CD14-positive monocyte (primary cell): ENCODE measurements at regions not wholly inside any gene's neighbourhood (a gene's known extent, or its start where the extent isn't known, plus 50 kb on each side); places are given as distances from the start of the nearest gene placed in this dataset.

Experiments
- DNase-seq, 3 donors: peaks; one replicate each; pipeline ENCODE4 v3.0.0-alpha.2; 2011 to 2022
- H2AFZ ChIP-seq: 2 replicates; pipeline ENCODE4 v1.6.0; 2012; ENCODE audit warnings: mild to moderate bottlenecking, low read depth, low read length, inconsistent platforms; ENCODE audit not compliant: insufficient read depth, poor library complexity, severe bottlenecking
- H3K27ac ChIP-seq, 2 donors: 1 replicate in 1 of 2; 2 replicates in 1 of 2; pipeline ENCODE4 v1.5.1; 2012 to 2013; ENCODE audit warnings: low read length in 2 of 2, control low read depth in 1 of 2, inconsistent platforms in 1 of 2, low read depth in 1 of 2, mild to moderate bottlenecking in 1 of 2
- H3K27me3 ChIP-seq, 2 donors: one replicate each; pipeline versions ENCODE4 v1.6.0 to v1.6.1; 2011 to 2013; ENCODE audit warnings: low read length in 2 of 2; ENCODE audit not compliant: control insufficient read depth in 2 of 2, insufficient read depth in 2 of 2
- H3K36me3 ChIP-seq, 2 donors: replicated peaks in 1 of 2; 1 replicate in 1 of 2; 2 replicates in 1 of 2; pipeline versions ENCODE4 v1.5.1 to v1.6.1; 2012 to 2013; ENCODE audit warnings: low read length in 2 of 2, control low read depth in 1 of 2, inconsistent platforms in 1 of 2, mild to moderate bottlenecking in 1 of 2; ENCODE audit not compliant: insufficient read depth in 2 of 2, control insufficient read depth in 1 of 2
- H3K4me1 ChIP-seq, 2 donors: 1 replicate in 1 of 2; 2 replicates in 1 of 2; pipeline versions ENCODE4 v1.5.1 to v1.6.1; 2012 to 2013; ENCODE audit warnings: low read length in 2 of 2, control low read depth in 1 of 2, inconsistent platforms in 1 of 2, mild to moderate bottlenecking in 1 of 2, moderate library complexity in 1 of 2; ENCODE audit not compliant: insufficient read depth in 2 of 2, control insufficient read depth in 1 of 2
- H3K4me2 ChIP-seq: replicated peaks from 2 replicates; pipeline ENCODE3; 2012; ENCODE audit warnings: low read length, moderate library complexity, mild to moderate bottlenecking; ENCODE audit not compliant: poor library complexity, severe bottlenecking; ENCODE audit errors: extremely low read depth
- H3K4me3 ChIP-seq, 3 experiments: fragments of 200-600 bp in 1 of 3; sonication (generic) in 1 of 3; replicated peaks in 1 of 3; 1 replicate in 2 of 3; 2 replicates in 1 of 3; pipeline ENCODE4 v1.5.1; 2011 to 2013; ENCODE audit warnings: low read length in 3 of 3, mild to moderate bottlenecking in 3 of 3, control low read depth in 2 of 3, low read depth in 2 of 3, inconsistent platforms in 1 of 3, moderate library complexity in 1 of 3
- H3K79me2 ChIP-seq: 2 replicates; pipeline ENCODE4 v1.6.0; 2012; ENCODE audit warnings: mild to moderate bottlenecking, control low read depth, inconsistent platforms, low read length, moderate library complexity; ENCODE audit not compliant: insufficient read depth
- H3K9ac ChIP-seq: 2 replicates; pipeline ENCODE4 v1.6.0; 2017; ENCODE audit warnings: low read length, mild to moderate bottlenecking; ENCODE audit not compliant: insufficient read depth, poor library complexity, severe bottlenecking
- H3K9me3 ChIP-seq, 2 donors: replicated peaks in 1 of 2; 1 replicate in 1 of 2; 2 replicates in 1 of 2; pipeline versions ENCODE4 v1.5.1 to v1.6.1; 2012 to 2013; ENCODE audit warnings: low read length in 2 of 2, control low read depth in 1 of 2; ENCODE audit not compliant: control insufficient read depth in 1 of 2, insufficient read depth in 1 of 2
- H4K20me1 ChIP-seq: 2 replicates; pipeline ENCODE4 v1.6.0; 2012; ENCODE audit warnings: mild to moderate bottlenecking, low read length, control low read depth, moderate library complexity; ENCODE audit not compliant: insufficient read depth
- H3K27ac Mint-ChIP-seq, 7 donors: one replicate each; pipeline ENCODE4 v1.8.0; 2020; ENCODE audit warnings: mild to moderate bottlenecking in 7 of 7, mixed read lengths in 7 of 7, moderate library complexity in 6 of 7, inconsistent platforms in 2 of 7
- H3K27me3 Mint-ChIP-seq, 3 donors: one replicate each; pipeline ENCODE4 v1.8.0; 2021 to 2022; ENCODE audit warnings: low read depth in 3 of 3, mild to moderate bottlenecking in 3 of 3, mixed read lengths in 3 of 3, moderate library complexity in 3 of 3, inconsistent platforms in 1 of 3
- H3K36me3 Mint-ChIP-seq, 2 donors: one replicate each; pipeline ENCODE4 v1.8.0; 2020; ENCODE audit warnings: mixed read lengths in 2 of 2, inconsistent platforms in 1 of 2, mild to moderate bottlenecking in 1 of 2
- H3K4me1 Mint-ChIP-seq: one replicate; pipeline ENCODE4 v1.8.0; 2020; ENCODE audit warnings: mild to moderate bottlenecking, mixed read lengths
- H3K4me3 Mint-ChIP-seq, 2 donors: one replicate each; pipeline ENCODE4 v1.8.0; 2020; ENCODE audit warnings: mild to moderate bottlenecking in 2 of 2, mixed read lengths in 2 of 2, moderate library complexity in 1 of 2
- H3K9me3 Mint-ChIP-seq, 7 donors: one replicate each; pipeline ENCODE4 v1.8.0; 2020 to 2022; ENCODE audit warnings: mixed read lengths in 7 of 7, mild to moderate bottlenecking in 6 of 7, moderate library complexity in 6 of 7, inconsistent platforms in 2 of 7
- WGBS: methylation state at CpG from one replicate; pipeline ENCODE4 v1.1.5; 2013; ENCODE audit warnings: missing lambda C conversion rate; ENCODE audit not compliant: insufficient coverage; 5-methylcytosine and 5-hydroxymethylcytosine counted together
- intact Hi-C, 2 donors: fragments of 100-400 bp; cut with micrococcal nuclease; formaldehyde crosslinking; loops; one replicate each; pipeline versions ENCODE4 v1.15.0 to v1.15.1; 2023
- TF ChIP-seq, protein P1 (sequence below): fragments of 200-600 bp; IDR thresholded peaks from one replicate; pipeline ENCODE4 v1.8.0; 2022; ENCODE audit warnings: antibody characterized with exemption, mild to moderate bottlenecking

- H3K27ac Mint-ChIP-seq: no peak overlapping the region
- no peak overlapping the region for H3K4me3 Mint-ChIP-seq
- 68% methylated on average over 4 of the region's 13 CpGs for WGBS
- H3K4me2 ChIP-seq: no peak overlapping the region
- H3K4me1 ChIP-seq: no peaks in the 10 kb centered on the region
- intact Hi-C loops: no loop called here
- no peak overlapping the region for H2AFZ ChIP-seq
- H3K79me2 ChIP-seq: no peaks in the 10 kb centered on the region
- no peaks in the 10 kb centered on the region for H3K27me3 ChIP-seq
- H3K4me3 ChIP-seq: no peak overlapping the region
- H3K4me1 Mint-ChIP-seq: no peaks in the 10 kb centered on the region
- H3K27me3 Mint-ChIP-seq: peaks cover 0 to 2% (median 0%) of the 10 kb centered on the region in 3 donors
- H3K9ac ChIP-seq: no peak overlapping the region
- TF ChIP-seq, protein P1, sequence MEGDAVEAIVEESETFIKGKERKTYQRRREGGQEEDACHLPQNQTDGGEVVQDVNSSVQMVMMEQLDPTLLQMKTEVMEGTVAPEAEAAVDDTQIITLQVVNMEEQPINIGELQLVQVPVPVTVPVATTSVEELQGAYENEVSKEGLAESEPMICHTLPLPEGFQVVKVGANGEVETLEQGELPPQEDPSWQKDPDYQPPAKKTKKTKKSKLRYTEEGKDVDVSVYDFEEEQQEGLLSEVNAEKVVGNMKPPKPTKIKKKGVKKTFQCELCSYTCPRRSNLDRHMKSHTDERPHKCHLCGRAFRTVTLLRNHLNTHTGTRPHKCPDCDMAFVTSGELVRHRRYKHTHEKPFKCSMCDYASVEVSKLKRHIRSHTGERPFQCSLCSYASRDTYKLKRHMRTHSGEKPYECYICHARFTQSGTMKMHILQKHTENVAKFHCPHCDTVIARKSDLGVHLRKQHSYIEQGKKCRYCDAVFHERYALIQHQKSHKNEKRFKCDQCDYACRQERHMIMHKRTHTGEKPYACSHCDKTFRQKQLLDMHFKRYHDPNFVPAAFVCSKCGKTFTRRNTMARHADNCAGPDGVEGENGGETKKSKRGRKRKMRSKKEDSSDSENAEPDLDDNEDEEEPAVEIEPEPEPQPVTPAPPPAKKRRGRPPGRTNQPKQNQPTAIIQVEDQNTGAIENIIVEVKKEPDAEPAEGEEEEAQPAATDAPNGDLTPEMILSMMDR: no peak
- no peaks in the 10 kb centered on the region for H3K36me3 Mint-ChIP-seq
- peaks cover 5 to 33% (median 16%) of the 10 kb centered on the region in 7 donors for H3K9me3 Mint-ChIP-seq
- H3K27ac ChIP-seq: no peak overlapping the region
- H3K9me3 ChIP-seq: peaks cover 22 to 28% of the 10 kb centered on the region in 2 donors
- no peaks in the 10 kb centered on the region for H3K36me3 ChIP-seq
- DNase-seq: no peak
- no peaks in the 10 kb centered on the region for H4K20me1 ChIP-seq
Measured at GRCh38 chr11:115054570-115055538, 376.5 kb downstream of the NXPE2 start.

GRCh38 chr11:115056514-115056913 is 378.2 kb downstream of the NXPE2 start:
- H3K4me1 Mint-ChIP-seq: no peaks in the 10 kb centered on the region
- TF ChIP-seq, protein P1: no peak
- no peak overlapping the region for H3K27ac ChIP-seq
- no peak overlapping the region for H3K4me3 Mint-ChIP-seq
- no peak overlapping the region for H3K27ac Mint-ChIP-seq
- no peaks in the 10 kb centered on the region for H3K79me2 ChIP-seq
- no peaks in the 10 kb centered on the region for H3K4me1 ChIP-seq
- H4K20me1 ChIP-seq: no peaks in the 10 kb centered on the region
- H3K27me3 Mint-ChIP-seq: no peaks in the 10 kb centered on the region
- no peak overlapping the region for H3K4me2 ChIP-seq
- peaks cover 25 to 28% of the 10 kb centered on the region in 2 donors for H3K9me3 ChIP-seq
- intact Hi-C loops: no loop called here
- no peaks in the 10 kb centered on the region for H3K27me3 ChIP-seq
- no peak overlapping the region for H3K4me3 ChIP-seq
- DNase-seq: no peak
- no peak overlapping the region for H2AFZ ChIP-seq
- no peak overlapping the region for H3K9ac ChIP-seq
- peaks cover 5 to 33% (median 16%) of the 10 kb centered on the region in 7 donors for H3K9me3 Mint-ChIP-seq
- H3K36me3 ChIP-seq: no peaks in the 10 kb centered on the region
- no peaks in the 10 kb centered on the region for H3K36me3 Mint-ChIP-seq
